ENCODE measurements at regions not wholly inside any gene's neighbourhood (a gene's known extent, or its start where the extent isn't known, plus 50 kb on each side); places are given as distances from the start of the nearest gene placed in this dataset.

DNA sequence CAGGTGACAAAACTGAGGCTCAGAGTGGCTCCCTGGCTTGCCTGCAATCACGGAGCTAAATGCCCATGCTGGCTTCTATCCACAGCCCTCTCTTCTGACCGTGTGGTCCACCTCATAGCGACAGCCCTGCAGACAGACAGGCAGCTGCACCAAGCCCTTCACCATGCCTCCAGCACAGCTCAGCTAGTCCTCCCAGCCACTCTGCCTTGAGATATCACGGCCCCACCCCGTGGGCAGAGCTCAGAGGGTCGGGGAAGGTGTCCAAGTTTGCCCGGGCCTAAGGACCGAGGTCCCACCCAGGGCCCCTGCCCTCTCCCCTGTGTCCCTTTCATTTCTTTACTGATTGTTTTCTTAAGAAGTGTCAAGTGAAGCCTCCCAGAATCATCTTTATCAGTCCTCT is 128.2 kb upstream of the GLI2 start:
- Histone ChIP-seq H3K27me3 (no peaks in the 10 kb centered on the region), H3K4me1 (ENCODE audit: insufficient read depth) (no peaks in the 10 kb centered on the region), H3K4me3 (no peak overlapping the region), H3K27ac (no peak overlapping the region), H3K9me3 (no peaks in the 10 kb centered on the region), H3K36me3 (no peaks in the 10 kb centered on the region)
- TF ChIP-seq EP300 (IDR thresholded peaks at IDR 0.05): no peak
- TF ChIP-seq, protein P1, sequence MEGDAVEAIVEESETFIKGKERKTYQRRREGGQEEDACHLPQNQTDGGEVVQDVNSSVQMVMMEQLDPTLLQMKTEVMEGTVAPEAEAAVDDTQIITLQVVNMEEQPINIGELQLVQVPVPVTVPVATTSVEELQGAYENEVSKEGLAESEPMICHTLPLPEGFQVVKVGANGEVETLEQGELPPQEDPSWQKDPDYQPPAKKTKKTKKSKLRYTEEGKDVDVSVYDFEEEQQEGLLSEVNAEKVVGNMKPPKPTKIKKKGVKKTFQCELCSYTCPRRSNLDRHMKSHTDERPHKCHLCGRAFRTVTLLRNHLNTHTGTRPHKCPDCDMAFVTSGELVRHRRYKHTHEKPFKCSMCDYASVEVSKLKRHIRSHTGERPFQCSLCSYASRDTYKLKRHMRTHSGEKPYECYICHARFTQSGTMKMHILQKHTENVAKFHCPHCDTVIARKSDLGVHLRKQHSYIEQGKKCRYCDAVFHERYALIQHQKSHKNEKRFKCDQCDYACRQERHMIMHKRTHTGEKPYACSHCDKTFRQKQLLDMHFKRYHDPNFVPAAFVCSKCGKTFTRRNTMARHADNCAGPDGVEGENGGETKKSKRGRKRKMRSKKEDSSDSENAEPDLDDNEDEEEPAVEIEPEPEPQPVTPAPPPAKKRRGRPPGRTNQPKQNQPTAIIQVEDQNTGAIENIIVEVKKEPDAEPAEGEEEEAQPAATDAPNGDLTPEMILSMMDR (IDR thresholded peaks at IDR 0.05): no peak
- no peak for TF ChIP-seq POLR2A (IDR thresholded peaks at IDR 0.05)
- no peak for DNase-seq
- intact Hi-C loops (cut with DNase I): no loop called here
- WGBS, 3 donors: 43 to 63% (median 44%) methylated on average over 8 of the region's 8 CpGs

DNA sequence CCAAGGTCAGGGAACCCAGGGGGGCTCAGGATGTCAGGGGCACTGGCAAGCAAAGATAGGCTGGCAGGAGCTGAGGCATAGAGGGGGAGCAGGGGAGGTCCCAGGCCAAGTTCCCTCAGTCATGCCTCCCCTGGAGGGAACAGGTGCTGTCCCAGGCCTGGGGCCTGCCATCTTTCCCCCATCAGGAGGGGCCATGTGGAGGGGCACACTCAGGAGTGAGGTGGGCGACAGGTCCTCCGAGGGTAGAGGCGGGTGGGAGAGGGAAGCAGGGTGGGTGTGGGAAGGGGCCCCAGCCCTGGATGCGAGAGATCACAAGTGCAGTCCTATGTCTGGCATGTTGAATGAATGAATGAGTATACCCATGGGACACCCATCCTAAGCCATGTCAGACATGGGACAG is 127.7 kb upstream of the GLI2 start:
- intact Hi-C loops (cut with DNase I): no loop called here
- Histone ChIP-seq H3K4me3 (no peak overlapping the region), H3K4me1 (ENCODE audit: insufficient read depth) (no peaks in the 10 kb centered on the region), H3K9me3 (no peaks in the 10 kb centered on the region), H3K36me3 (no peaks in the 10 kb centered on the region), H3K27ac (no peak overlapping the region), H3K27me3 (no peaks in the 10 kb centered on the region)
- TF ChIP-seq POLR2A (IDR thresholded peaks at IDR 0.05) (no peak), EP300 (IDR thresholded peaks at IDR 0.05) (no peak)
- TF ChIP-seq, protein P1 (IDR thresholded peaks at IDR 0.05): no peak
- 90 to 97% (median 95%) methylated on average over 4 of the region's 4 CpGs for WGBS, 3 donors
- no peak for DNase-seq

DNA sequence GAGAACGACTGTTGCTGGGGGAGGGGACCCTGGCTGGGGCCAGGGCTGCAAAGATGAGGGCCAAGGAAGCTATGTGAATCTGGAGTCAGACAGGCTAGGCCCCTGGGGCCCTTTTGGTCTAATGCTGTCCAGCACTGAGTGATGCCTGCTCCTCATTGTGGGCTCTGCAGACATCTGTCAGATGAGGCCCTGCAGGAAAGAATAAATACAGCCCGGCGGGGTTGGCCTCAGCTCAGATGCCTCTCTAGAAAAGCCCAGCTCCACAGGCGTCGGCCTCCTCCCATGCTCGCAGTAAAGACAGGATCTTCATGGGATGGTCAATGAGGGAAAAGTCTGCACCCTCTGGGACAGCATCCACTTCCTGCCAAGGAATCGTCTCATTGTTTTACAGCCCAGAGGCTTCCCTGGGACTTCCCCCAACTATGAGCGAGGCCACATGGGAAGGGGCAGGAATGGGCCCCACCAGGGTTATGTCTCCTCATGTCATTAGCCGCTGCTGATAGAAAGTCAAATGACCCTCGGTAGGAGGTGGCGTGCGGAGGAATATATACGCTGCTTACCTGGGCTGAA is 125.8 kb upstream of the GLI2 start:
- H3K4me1 ChIP-seq (ENCODE audit: insufficient read depth): peaks cover 2% of the 10 kb centered on the region
- intact Hi-C loops (cut with DNase I): no loop called here
- 83 to 91% (median 85%) methylated on average over 13 of the region's 13 CpGs for WGBS, 3 donors
- H3K27me3 ChIP-seq: no peaks in the 10 kb centered on the region
- H3K27ac ChIP-seq: no peak overlapping the region
- H3K4me3 ChIP-seq: no peak overlapping the region
- no peak for DNase-seq
- H3K9me3 ChIP-seq: no peaks in the 10 kb centered on the region
- TF ChIP-seq, protein P1 (IDR thresholded peaks at IDR 0.05): no peak
- TF ChIP-seq EP300 (IDR thresholded peaks at IDR 0.05): no peak
- no peak for TF ChIP-seq POLR2A (IDR thresholded peaks at IDR 0.05)
- no peaks in the 10 kb centered on the region for H3K36me3 ChIP-seq

DNA sequence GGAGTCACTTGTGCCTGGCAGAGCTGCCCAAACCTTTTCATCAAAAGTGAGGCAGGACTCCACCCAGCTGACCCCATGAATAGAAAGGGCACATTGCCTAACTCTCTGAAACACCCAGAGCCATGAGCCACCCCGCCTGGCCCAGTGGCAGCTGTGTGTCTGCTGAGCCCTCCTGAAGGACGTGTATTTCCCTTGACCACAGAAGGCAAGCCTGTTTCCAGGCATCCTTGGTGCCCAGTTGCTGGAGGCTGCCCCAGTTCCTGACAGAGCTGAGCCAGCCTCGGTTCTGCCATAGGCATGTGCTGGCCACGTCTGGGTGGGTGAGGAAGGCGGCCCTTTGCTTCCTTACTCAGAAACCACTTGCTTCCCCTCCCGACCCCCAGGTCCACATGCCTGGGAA is 124.7 kb upstream of the GLI2 start:
- no peak for DNase-seq
- H3K4me1 ChIP-seq (ENCODE audit: insufficient read depth): peaks cover 2% of the 10 kb centered on the region
- 90 to 93% (median 92%) methylated on average over 6 of the region's 6 CpGs for WGBS, 3 donors
- H3K27ac ChIP-seq: no peak overlapping the region
- TF ChIP-seq EP300 (IDR thresholded peaks at IDR 0.05) (no peak), POLR2A (IDR thresholded peaks at IDR 0.05) (no peak)
- TF ChIP-seq, protein P1 (IDR thresholded peaks at IDR 0.05): no peak
- no peaks in the 10 kb centered on the region for H3K9me3 ChIP-seq
- H3K36me3 ChIP-seq: no peaks in the 10 kb centered on the region
- H3K27me3 ChIP-seq: no peaks in the 10 kb centered on the region
- H3K4me3 ChIP-seq: no peak overlapping the region
- intact Hi-C loops (cut with DNase I): no loop called here
